ENCODE measurements at regions not wholly inside any gene's neighbourhood (a gene's known extent, or its start where the extent isn't known, plus 50 kb on each side); places are given as distances from the start of the nearest gene placed in this dataset.
A peak's percentile ranks its signal among the peaks of the same experiment; 100 is the strongest.

GRCh38 chr6:4522453-4522852, 253.8 kb upstream of the CDYL start:
- peaks cover 11% of the 10 kb centered on the region for H3K27me3 Mint-ChIP-seq
- H3K27ac Mint-ChIP-seq: no peak overlapping the region
- peaks cover 0 to 2% (median 0%) of the 10 kb centered on the region in 3 donors for H3K4me1 Mint-ChIP-seq
- peaks cover 0 to 5% (median 0%) of the 10 kb centered on the region in 3 donors for H3K9me3 Mint-ChIP-seq
- H3K4me3 Mint-ChIP-seq: no peak overlapping the region
- H3K36me3 Mint-ChIP-seq: no peaks in the 10 kb centered on the region

- H3K4me1 Mint-ChIP-seq: peaks cover 0 to 2% (median 0%) of the 10 kb centered on the region in 3 donors
- H3K9me3 Mint-ChIP-seq: peaks cover 0 to 5% (median 0%) of the 10 kb centered on the region in 3 donors
- no peak overlapping the region for H3K4me3 Mint-ChIP-seq
- H3K27me3 Mint-ChIP-seq: peaks cover 11% of the 10 kb centered on the region
- no peak overlapping the region for H3K27ac Mint-ChIP-seq
- H3K36me3 Mint-ChIP-seq: no peaks in the 10 kb centered on the region
These were observed 255.1 kb upstream of the CDYL start for GRCh38 chr6:4521070-4521469.

DNA sequence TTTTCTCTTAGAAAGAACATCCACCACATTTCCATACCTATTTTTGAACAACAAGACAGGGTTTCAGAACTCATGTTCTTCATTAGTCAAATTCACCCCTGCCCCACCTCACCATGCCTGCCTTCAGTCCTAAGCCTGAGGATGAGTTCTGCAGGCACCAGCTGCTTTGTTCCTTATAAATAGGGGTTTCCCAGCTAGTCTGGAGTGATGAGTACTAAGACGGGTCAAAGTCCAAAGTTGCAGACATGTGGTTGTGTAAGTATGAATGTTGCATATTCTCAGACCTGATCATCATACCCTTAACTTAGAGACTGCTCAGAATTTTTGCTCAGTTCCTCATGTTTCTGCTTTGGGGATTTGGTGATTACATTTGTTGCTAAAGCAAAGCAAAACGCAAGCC, 257.7 kb upstream of the CDYL start:
- H3K27me3 Mint-ChIP-seq: peaks cover 8% of the 10 kb centered on the region
- no peak overlapping the region for H3K4me3 Mint-ChIP-seq
- H3K4me1 Mint-ChIP-seq: peaks cover 0 to 2% (median 0%) of the 10 kb centered on the region in 3 donors
- no peaks in the 10 kb centered on the region for H3K36me3 Mint-ChIP-seq
- H3K9me3 Mint-ChIP-seq: peaks cover 0 to 5% (median 0%) of the 10 kb centered on the region in 3 donors
- H3K27ac Mint-ChIP-seq: no peak overlapping the region

DNA sequence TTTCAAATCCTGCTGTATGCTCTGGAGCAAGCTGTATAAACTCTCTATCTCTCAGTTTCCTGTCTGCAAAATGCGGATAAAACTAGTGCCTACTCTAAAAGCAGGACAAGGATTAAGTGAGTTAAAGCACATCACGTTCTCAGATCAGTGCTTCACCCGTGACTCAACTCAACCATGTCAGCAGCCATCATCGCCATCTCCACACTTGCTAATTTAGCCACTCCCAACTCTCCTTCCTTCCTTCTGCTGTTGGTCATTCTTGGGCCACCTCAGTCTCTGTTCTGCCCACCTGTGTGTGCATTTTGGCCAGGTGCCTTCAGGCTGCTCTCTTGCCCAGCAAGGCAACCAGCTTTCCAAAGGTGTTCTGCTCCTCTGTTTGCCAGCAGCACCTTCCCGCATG, 260.0 kb upstream of the CDYL start:
- H3K36me3 Mint-ChIP-seq: no peaks in the 10 kb centered on the region
- H3K4me1 Mint-ChIP-seq: no peaks in the 10 kb centered on the region
- H3K9me3 Mint-ChIP-seq: peaks cover 0 to 5% (median 0%) of the 10 kb centered on the region in 3 donors
- H3K27ac Mint-ChIP-seq: no peak overlapping the region
- no peak overlapping the region for H3K4me3 Mint-ChIP-seq
- H3K27me3 Mint-ChIP-seq: peaks cover 7% of the 10 kb centered on the region

DNA sequence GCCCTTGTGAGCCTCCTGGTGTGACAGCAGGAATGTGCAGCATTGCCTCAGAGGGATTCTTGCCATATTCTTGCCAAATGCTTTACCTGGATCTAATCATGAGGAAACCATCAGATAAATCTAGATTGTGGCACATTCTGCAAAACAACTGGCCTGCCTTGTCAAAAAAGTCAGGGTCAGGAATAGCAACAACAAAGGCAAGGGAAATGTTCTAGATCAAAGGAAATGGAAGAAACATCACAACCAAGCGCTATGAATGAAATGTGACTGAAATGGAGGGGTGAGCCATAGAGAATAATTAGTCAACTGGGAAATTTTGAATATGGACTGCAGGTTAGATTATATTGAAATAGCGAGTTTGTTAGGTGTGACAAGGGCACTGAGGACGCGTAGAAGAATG, 262.6 kb upstream of the CDYL start:
- no peaks in the 10 kb centered on the region for H3K9me3 Mint-ChIP-seq
- H3K27ac Mint-ChIP-seq: peak overlapping the region in 1 of 3 donors; percentile 68
- peaks cover 13% of the 10 kb centered on the region for H3K27me3 Mint-ChIP-seq
- H3K4me3 Mint-ChIP-seq: no peak overlapping the region
- no peaks in the 10 kb centered on the region for H3K4me1 Mint-ChIP-seq
- no peaks in the 10 kb centered on the region for H3K36me3 Mint-ChIP-seq

GRCh38 chr6:4512051-4512471, 264.1 kb upstream of the CDYL start:
- Mint-ChIP-seq H3K36me3 (no peaks in the 10 kb centered on the region), H3K4me3 (no peak overlapping the region), H3K27ac (no peak overlapping the region), H3K4me1 (no peaks in the 10 kb centered on the region), H3K9me3 (no peaks in the 10 kb centered on the region), H3K27me3 (peaks cover 16% of the 10 kb centered on the region)

DNA sequence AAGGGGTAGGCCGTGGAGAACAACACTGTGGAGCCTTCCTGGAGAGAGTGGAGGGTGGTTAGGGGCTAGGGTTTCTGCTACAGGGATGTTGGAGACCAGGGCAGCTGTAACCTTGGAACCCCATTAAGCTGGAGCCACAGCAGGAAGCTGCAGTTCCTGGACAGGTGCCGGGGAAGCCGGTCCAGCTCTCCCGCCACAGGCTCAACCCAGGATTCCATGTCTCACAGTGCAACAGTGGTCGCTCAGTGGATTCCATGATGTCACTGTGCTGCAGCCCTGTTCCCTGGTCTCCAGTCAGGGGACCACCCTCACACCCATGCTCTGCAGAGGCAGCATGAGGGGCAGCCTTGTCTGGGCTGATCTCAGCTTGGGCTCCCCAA, 264.6 kb upstream of the CDYL start:
- Mint-ChIP-seq H3K36me3 (no peaks in the 10 kb centered on the region), H3K27ac (no peak overlapping the region), H3K27me3 (peaks cover 16% of the 10 kb centered on the region), H3K4me1 (no peaks in the 10 kb centered on the region), H3K4me3 (no peak overlapping the region), H3K9me3 (no peaks in the 10 kb centered on the region)

- Mint-ChIP-seq H3K9me3 (no peaks in the 10 kb centered on the region), H3K4me3 (no peak overlapping the region), H3K36me3 (no peaks in the 10 kb centered on the region), H3K27me3 (peaks cover 16% of the 10 kb centered on the region), H3K27ac (no peak overlapping the region), H3K4me1 (no peaks in the 10 kb centered on the region)
These were observed 265.1 kb upstream of the CDYL start for GRCh38 chr6:4510906-4511640.

DNA sequence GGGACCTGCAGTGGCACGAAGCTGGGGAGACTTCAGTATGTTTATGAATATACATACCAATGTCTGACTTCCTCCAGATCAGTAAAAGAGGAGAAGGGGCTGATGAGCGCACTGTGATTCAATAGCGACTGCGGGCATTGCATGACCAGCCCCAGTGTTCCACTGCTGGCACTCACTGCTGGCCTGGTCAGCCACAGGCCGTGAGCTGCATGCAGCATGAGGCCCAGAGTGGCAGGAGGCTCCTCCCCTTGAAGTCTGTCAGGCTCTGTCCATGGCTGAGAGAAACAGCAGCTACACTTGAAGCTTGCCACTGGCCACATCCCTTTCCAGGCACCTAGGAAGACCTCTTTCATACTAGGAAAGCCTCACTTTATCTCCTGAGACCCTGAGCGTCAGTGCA, 265.9 kb upstream of the CDYL start:
- no peaks in the 10 kb centered on the region for H3K9me3 Mint-ChIP-seq
- peak overlapping the region in 1 of 3 donors; percentile 8 for H3K27ac Mint-ChIP-seq
- H3K4me3 Mint-ChIP-seq: no peak overlapping the region
- H3K27me3 Mint-ChIP-seq: peaks cover 14% of the 10 kb centered on the region
- no peaks in the 10 kb centered on the region for H3K4me1 Mint-ChIP-seq
- H3K36me3 Mint-ChIP-seq: no peaks in the 10 kb centered on the region

- peak overlapping the region in 1 of 4 donors; percentile 40 for H3K4me3 Mint-ChIP-seq
- H3K36me3 Mint-ChIP-seq: no peaks in the 10 kb centered on the region
- peaks cover 16% of the 10 kb centered on the region for H3K27me3 Mint-ChIP-seq
- H3K27ac Mint-ChIP-seq: no peak overlapping the region
- no peaks in the 10 kb centered on the region for H3K4me1 Mint-ChIP-seq
- no peaks in the 10 kb centered on the region for H3K9me3 Mint-ChIP-seq
These were observed 266.7 kb upstream of the CDYL start for GRCh38 chr6:4509506-4509905.

GRCh38 chr6:4506792-4507191, 269.4 kb upstream of the CDYL start:
- peaks cover 14% of the 10 kb centered on the region for H3K27me3 Mint-ChIP-seq
- H3K4me3 Mint-ChIP-seq: no peak overlapping the region
- H3K4me1 Mint-ChIP-seq: no peaks in the 10 kb centered on the region
- H3K36me3 Mint-ChIP-seq: no peaks in the 10 kb centered on the region
- no peak overlapping the region for H3K27ac Mint-ChIP-seq
- H3K9me3 Mint-ChIP-seq: no peaks in the 10 kb centered on the region

DNA sequence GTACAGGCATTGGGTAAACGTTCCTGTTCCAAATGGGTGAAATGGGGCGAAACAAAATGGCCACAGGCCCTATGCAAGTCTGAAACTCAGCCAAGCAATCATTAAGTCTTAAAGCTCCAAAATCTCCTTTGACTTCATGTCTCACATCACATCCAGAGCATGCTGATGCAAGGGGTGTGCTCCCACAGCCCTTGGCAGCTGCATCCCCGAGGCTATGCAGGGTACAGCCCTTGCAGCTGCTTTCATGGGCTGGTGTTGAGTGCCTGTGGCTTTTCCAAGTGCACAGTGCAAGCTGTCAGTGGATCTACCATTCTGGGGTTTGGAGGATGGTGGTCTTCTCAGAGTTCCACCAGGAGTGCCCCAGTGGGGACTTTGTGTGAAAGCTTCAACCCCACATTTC, 270.0 kb upstream of the CDYL start:
- H3K27me3 Mint-ChIP-seq: peaks cover 14% of the 10 kb centered on the region

DNA sequence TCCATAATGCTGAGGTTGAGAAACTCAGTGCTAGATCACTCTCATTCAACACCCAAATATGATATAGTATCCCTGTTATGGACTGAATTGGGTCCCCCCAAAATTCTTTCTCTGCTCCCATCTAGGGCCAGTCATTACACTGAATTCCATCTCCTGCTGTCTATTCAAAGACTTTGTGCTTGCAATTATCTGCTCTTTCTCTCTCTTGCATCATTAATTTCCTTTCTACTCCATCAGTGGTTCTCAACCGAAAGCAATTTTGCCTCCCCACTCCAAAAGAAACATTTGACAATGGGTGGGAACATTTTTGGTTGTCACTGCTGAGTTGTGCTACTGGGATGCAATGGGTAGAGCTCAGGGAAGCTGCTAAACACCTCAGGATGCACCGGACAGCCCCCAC, 271.5 kb upstream of the CDYL start:
- Mint-ChIP-seq H3K27me3 (peaks cover 9% of the 10 kb centered on the region), H3K27ac (no peak overlapping the region), H3K36me3 (no peaks in the 10 kb centered on the region), H3K4me3 (no peak overlapping the region), H3K9me3 (peaks cover 0 to 1% (median 0%) of the 10 kb centered on the region in 3 donors), H3K4me1 (no peaks in the 10 kb centered on the region)

More for the DNA sequence above, 270.0 kb upstream of the CDYL start:
- Mint-ChIP-seq H3K9me3 (no peaks in the 10 kb centered on the region), H3K4me1 (no peaks in the 10 kb centered on the region), H3K27ac (no peak overlapping the region), H3K36me3 (no peaks in the 10 kb centered on the region), H3K4me3 (no peak overlapping the region)

GRCh38 chr6:4503700-4504099, 272.5 kb upstream of the CDYL start:
- Mint-ChIP-seq H3K27ac (no peak overlapping the region), H3K9me3 (peaks cover 0 to 4% (median 0%) of the 10 kb centered on the region in 3 donors), H3K27me3 (peaks cover 7% of the 10 kb centered on the region), H3K4me3 (no peak overlapping the region), H3K36me3 (no peaks in the 10 kb centered on the region), H3K4me1 (no peaks in the 10 kb centered on the region)

- Mint-ChIP-seq H3K4me1 (no peaks in the 10 kb centered on the region), H3K9me3 (peaks cover 0 to 6% (median 0%) of the 10 kb centered on the region in 3 donors), H3K4me3 (no peak overlapping the region), H3K27ac (no peak overlapping the region), H3K27me3 (peaks cover 2% of the 10 kb centered on the region), H3K36me3 (peaks cover 1% of the 10 kb centered on the region)
These were observed 279.9 kb upstream of the CDYL start for GRCh38 chr6:4496284-4496683.

- peaks cover 3% of the 10 kb centered on the region for H3K36me3 Mint-ChIP-seq
- peaks cover 6 to 23% (median 15%) of the 10 kb centered on the region in 3 donors for H3K9me3 Mint-ChIP-seq
- no peak overlapping the region for H3K4me3 Mint-ChIP-seq
- peaks cover 2% of the 10 kb centered on the region for H3K27me3 Mint-ChIP-seq
- H3K27ac Mint-ChIP-seq: no peak overlapping the region
- peaks cover 0 to 2% (median 0%) of the 10 kb centered on the region in 3 donors for H3K4me1 Mint-ChIP-seq
These were observed 284.5 kb upstream of the CDYL start for GRCh38 chr6:4491501-4492260.
